ENCODE measurements at regions not wholly inside any gene's neighbourhood (a gene's known extent, or its start where the extent isn't known, plus 50 kb on each side); places are given as distances from the start of the nearest gene placed in this dataset.

- H3K4me1 ChIP-seq = peaks cover 10 to 22% (median 21%) of the 10 kb centered on the region in 3 donors
- no peak for ATAC-seq
- no peak overlapping the region for H3K27ac ChIP-seq
- no peaks in the 10 kb centered on the region for H3K9me3 ChIP-seq
- H3K27me3 ChIP-seq = no peaks in the 10 kb centered on the region
- intact Hi-C loops (cut with DNase I) = no loop called here
- H3K36me3 ChIP-seq = no peaks in the 10 kb centered on the region
- no peak for FAIRE-seq
- H3K4me3 ChIP-seq = no peak overlapping the region
- DNase-seq = no peak
- no peak for TF ChIP-seq CTCF (IDR thresholded peaks at IDR 0.05)
Measured at GRCh38 chr1:218869276-218869675, 304.4 kb upstream of the LYPLAL1 start.

GRCh38 chr1:218872026-218872425, 301.7 kb upstream of the LYPLAL1 start:
- no peak for FAIRE-seq
- Histone ChIP-seq H3K27ac (no peak overlapping the region), H3K4me3 (no peak overlapping the region), H3K9me3 (no peaks in the 10 kb centered on the region), H3K4me1 (peaks cover 0 to under 1% (median 0%) of the 10 kb centered on the region in 3 donors), H3K36me3 (no peaks in the 10 kb centered on the region), H3K27me3 (no peaks in the 10 kb centered on the region)
- intact Hi-C loops (cut with DNase I) = no loop called here
- TF ChIP-seq CTCF (IDR thresholded peaks at IDR 0.05) = no peak
- ATAC-seq = no peak
- 71 to 82% methylated on average over 4 of the region's 4 CpGs for WGBS, 2 donors
- no peak for DNase-seq

GRCh38 chr1:218872928-218873327, 300.8 kb upstream of the LYPLAL1 start:
- FAIRE-seq (no peak), ATAC-seq (no peak)
- TF ChIP-seq CTCF (IDR thresholded peaks at IDR 0.05) = no peak

GRCh38 chr1:218874313-218874712, 299.4 kb upstream of the LYPLAL1 start:
- DNase-seq = no peak
- Histone ChIP-seq H3K4me3 (no peak overlapping the region), H3K4me1 (no peaks in the 10 kb centered on the region), H3K9me3 (no peaks in the 10 kb centered on the region), H3K27ac (no peak overlapping the region), H3K27me3 (no peaks in the 10 kb centered on the region), H3K36me3 (no peaks in the 10 kb centered on the region)
- FAIRE-seq = no peak
- no peak for TF ChIP-seq CTCF (IDR thresholded peaks at IDR 0.05)
- intact Hi-C loops (cut with DNase I) = no loop called here
- no peak for ATAC-seq
- 76 to 80% methylated on average over 4 of the region's 4 CpGs for WGBS, 2 donors

More at GRCh38 chr1:218872928-218873327, 300.8 kb upstream of the LYPLAL1 start:
- WGBS, 2 donors = 92 to 100% methylated on average over 1 of the region's 1 CpG
- Histone ChIP-seq H3K36me3 (no peaks in the 10 kb centered on the region), H3K27ac (no peak overlapping the region), H3K4me3 (no peak overlapping the region), H3K4me1 (no peaks in the 10 kb centered on the region), H3K27me3 (no peaks in the 10 kb centered on the region), H3K9me3 (no peaks in the 10 kb centered on the region)
- no peak for DNase-seq
- intact Hi-C loops (cut with DNase I) = no loop called here

- no peaks in the 10 kb centered on the region for H3K36me3 ChIP-seq
- DNase-seq = no peak
- no peaks in the 10 kb centered on the region for H3K4me1 ChIP-seq
- TF ChIP-seq CTCF (IDR thresholded peaks at IDR 0.05) = no peak
- no peak for FAIRE-seq
- 86 to 89% methylated on average over 11 of the region's 11 CpGs for WGBS, 2 donors
- ATAC-seq = no peak
- no peak overlapping the region for H3K27ac ChIP-seq
- H3K4me3 ChIP-seq = no peak overlapping the region
- H3K9me3 ChIP-seq = no peaks in the 10 kb centered on the region
- no peaks in the 10 kb centered on the region for H3K27me3 ChIP-seq
- intact Hi-C loops (cut with DNase I) = no loop called here
Measured at GRCh38 chr1:218874801-218875400, 298.8 kb upstream of the LYPLAL1 start.

Data from pancreas (tissue), 10 donors.